GM12878 (cell line): ENCODE measurements at regions not wholly inside any gene's neighbourhood (a gene's known extent, or its start where the extent isn't known, plus 50 kb on each side); places are given as distances from the start of the nearest gene placed in this dataset.

Experiments
- ATAC-seq: fragments of 200-7000 bp; cut with Tn5 transposase; 3 replicates; pipeline ENCODE4 v1.9.1; 2020; ENCODE audit warnings: mild to moderate bottlenecking, moderate library complexity
- BruUV-seq: library from RNA; stranded (reverse); fragments of 400-500 nt; replicated peaks from 2 replicates; lab custom pipeline; 2021; lab: Mats Ljungman, UMichigan
- CTCF ChIA-PET: fragments of 300-600 bp; sonication (Branson Sonifier 250); formaldehyde crosslinking; extraction: SDS; loops from one replicate; lab custom pipeline; 2021; ENCODE audit warnings: inconsistent platforms; lab: Yijun Ruan, JAX
- POLR2A ChIA-PET: fragments of 350-600 bp; formaldehyde crosslinking; extraction: SDS; loops from one replicate; lab custom pipeline; 2021; ENCODE audit warnings: inconsistent platforms; lab: Charles Lee
- RAD21 ChIA-PET: fragments of 300-600 bp; sonication (Branson Sonifier 250); formaldehyde crosslinking; loops from one replicate; lab custom pipeline; 2023; ENCODE audit warnings: antibody characterized with exemption; ENCODE audit not compliant: unreplicated experiment; lab: Charles Lee
- SMC1A ChIA-PET: fragments of 300-600 bp; sonication (Branson Sonifier 250); formaldehyde crosslinking; loops from one replicate; lab custom pipeline; 2023; ENCODE audit not compliant: unreplicated experiment, uncharacterized antibody; lab: Charles Lee
- DNase-seq: peaks from one replicate; pipeline ENCODE4 v3.0.0-alpha.2; 2011; ENCODE audit warnings: low read depth, low spot score
- FAIRE-seq: peaks from 3 replicates; lab custom pipeline; 2011; peaks lifted over from hg19 to GRCh38; lab: Jason Lieb, UNC
- H2AFZ ChIP-seq: 2 replicates; pipeline ENCODE4 v1.6.0; 2011; ENCODE audit warnings: low read depth, low read length, control low read depth; ENCODE audit not compliant: control insufficient read depth
- H3K27ac ChIP-seq: 2 replicates; pipeline ENCODE4 v1.5.1; 2011; ENCODE audit warnings: control low read depth; ENCODE audit not compliant: control insufficient read depth, insufficient read depth
- H3K27me3 ChIP-seq, 2 experiments: replicated peaks in 1 of 2; 2 replicates each; pipeline versions ENCODE4 v1.6.0 to v1.6.1; 2011; ENCODE audit warnings: low read length in 1 of 2; ENCODE audit not compliant: control insufficient read depth in 2 of 2, insufficient read depth in 2 of 2
- H3K36me3 ChIP-seq, 2 experiments: 2 replicates each; pipeline ENCODE4 v1.5.1; 2011; ENCODE audit warnings: low read length in 1 of 2; ENCODE audit not compliant: control insufficient read depth in 2 of 2, insufficient read depth in 2 of 2
- H3K4me1 ChIP-seq: 2 replicates; pipeline ENCODE4 v1.6.1; 2011; ENCODE audit warnings: mild to moderate bottlenecking, low read length, moderate library complexity, mixed read lengths; ENCODE audit not compliant: control insufficient read depth, insufficient read depth
- H3K4me2 ChIP-seq: 2 replicates; pipeline ENCODE4 v1.6.0; 2011; ENCODE audit warnings: control low read depth; ENCODE audit not compliant: control insufficient read depth, insufficient read depth
- H3K4me3 ChIP-seq: fragments of 200-600 bp; sonication (generic); 2 replicates; pipeline ENCODE4 v1.5.1; 2016
- H3K79me2 ChIP-seq: 2 replicates; pipeline ENCODE4 v1.6.0; 2011; ENCODE audit warnings: low read length; ENCODE audit not compliant: control insufficient read depth, insufficient read depth
- H3K9ac ChIP-seq: 2 replicates; pipeline ENCODE4 v1.8.0; 2011; ENCODE audit warnings: low read length, control low read depth, mixed read lengths; ENCODE audit not compliant: control insufficient read depth, insufficient read depth
- H3K9me3 ChIP-seq: replicated peaks from 3 replicates; pipeline ENCODE4 v1.5.1; 2011; ENCODE audit warnings: mild to moderate bottlenecking, low read length; ENCODE audit not compliant: control insufficient read depth, insufficient read depth
- H4K20me1 ChIP-seq: 2 replicates; pipeline ENCODE4 v1.6.0; 2011; ENCODE audit not compliant: control insufficient read depth, insufficient read depth
- BCL11A ChIP-seq: IDR thresholded peaks from 2 replicates; pipeline ENCODE4 v1.6.1; 2011; ENCODE audit warnings: low read depth, low read length
- BMI1 ChIP-seq: fragments of 450-650 bp; IDR thresholded peaks from 2 replicates; pipeline ENCODE4 v1.6.1; 2016; ENCODE audit warnings: mild to moderate bottlenecking, moderate library complexity, borderline replicate concordance
- CHD4 ChIP-seq: fragments of 200-600 bp; sonication (generic); IDR thresholded peaks from 2 replicates; pipeline ENCODE4 v1.6.1; 2016; ENCODE audit warnings: mild to moderate bottlenecking
- EGR1 ChIP-seq, 2 experiments: IDR thresholded peaks; 1 replicate in 1 of 2; 2 replicates in 1 of 2; pipeline ENCODE4 v1.6.1; 2011 to 2012; ENCODE audit warnings: low read depth in 2 of 2, low read length in 2 of 2, borderline replicate concordance in 1 of 2, mild to moderate bottlenecking in 1 of 2, moderate library complexity in 1 of 2
- GATAD2B ChIP-seq: fragments of 450-650 bp; conservative IDR thresholded peaks from 2 replicates; pipeline ENCODE4 v1.6.1; 2017; ENCODE audit warnings: low read depth, mild to moderate bottlenecking, moderate library complexity
- MTA2 ChIP-seq: fragments of 450-650 bp; IDR thresholded peaks from 2 replicates; pipeline ENCODE4 v1.6.1; 2016; ENCODE audit warnings: low read depth, mild to moderate bottlenecking, moderate library complexity
- MYC ChIP-seq: IDR thresholded peaks from 2 replicates; pipeline ENCODE4 v1.6.1; 2011; ENCODE audit warnings: mild to moderate bottlenecking, low read length, moderate library complexity, inconsistent platforms; ENCODE audit not compliant: insufficient read depth, insufficient replicate concordance, insufficient read length, severe bottlenecking
- NBN ChIP-seq: fragments of 450-650 bp; IDR thresholded peaks from 2 replicates; pipeline ENCODE4 v1.6.1; 2016
- RCOR1 ChIP-seq: conservative IDR thresholded peaks from 2 replicates; pipeline ENCODE4 v1.6.1; 2012; ENCODE audit warnings: low read depth, low read length, improper control_type of control experiment
- RFX5 ChIP-seq: IDR thresholded peaks from 2 replicates; pipeline ENCODE4 v1.6.1; 2011; ENCODE audit warnings: low read depth, low read length, improper control_type of control experiment
- RUNX3 ChIP-seq: IDR thresholded peaks from 2 replicates; pipeline ENCODE4 v1.6.1; 2012; ENCODE audit warnings: low read length, inconsistent platforms
- SREBF2 ChIP-seq: IDR thresholded peaks from 2 replicates; pipeline ENCODE4 v1.6.1; 2012; ENCODE audit warnings: mild to moderate bottlenecking, low read length
- TAF1 ChIP-seq: IDR thresholded peaks from 2 replicates; pipeline ENCODE4 v1.6.1; 2011; ENCODE audit warnings: mild to moderate bottlenecking, low read depth, low read length, borderline replicate concordance
- YBX1 ChIP-seq: fragments of 450-650 bp; IDR thresholded peaks from 2 replicates; pipeline ENCODE4 v1.6.1; 2016; ENCODE audit warnings: antibody characterized with exemption
- ZNF384 ChIP-seq: IDR thresholded peaks from 2 replicates; pipeline ENCODE4 v1.6.1; 2012; ENCODE audit warnings: low read depth, mild to moderate bottlenecking, low read length, improper control_type of control experiment, borderline replicate concordance
- WGBS: methylation state at CpG from one replicate; pipeline ENCODE4 v1.1.6; 2016; ENCODE audit warnings: low lambda C conversion rate; ENCODE audit not compliant: insufficient replicate concordance, insufficient coverage; ENCODE audit errors: missing lambda C conversion rate; 5-methylcytosine and 5-hydroxymethylcytosine counted together
- in situ Hi-C: fragments of 300-500 bp; cut with MboI; formaldehyde crosslinking; loops from 9 replicates; pipeline ENCODE4 v1.14.3; 2018; ENCODE audit warnings: mixed read lengths
- intact Hi-C: fragments of 100-400 bp; cut with micrococcal nuclease; formaldehyde crosslinking; loops from one replicate; pipeline ENCODE4 v1.14.2; 2022; ENCODE audit not compliant: unreplicated experiment
- TF ChIP-seq, protein P1 (sequence below): fragments of 450-650 bp; IDR thresholded peaks from 2 replicates; pipeline ENCODE4 v1.6.1; 2017; ENCODE audit warnings: low read depth, mild to moderate bottlenecking, moderate library complexity
- TF ChIP-seq, protein P2 (sequence below): fragments of 450-650 bp; IDR thresholded peaks from 2 replicates; pipeline ENCODE4 v1.6.1; 2017; ENCODE audit warnings: mild to moderate bottlenecking

GRCh38 chr1:96076589-96076988 lies 645.0 kb upstream of the PTBP2 start:
- no peak overlapping the region for H3K27ac ChIP-seq
- no peaks in the 10 kb centered on the region for H4K20me1 ChIP-seq
- CTCF ChIA-PET = no interaction called here
- 13% methylated on average over 2 of the region's 2 CpGs for WGBS
- TF ChIP-seq, protein P1, sequence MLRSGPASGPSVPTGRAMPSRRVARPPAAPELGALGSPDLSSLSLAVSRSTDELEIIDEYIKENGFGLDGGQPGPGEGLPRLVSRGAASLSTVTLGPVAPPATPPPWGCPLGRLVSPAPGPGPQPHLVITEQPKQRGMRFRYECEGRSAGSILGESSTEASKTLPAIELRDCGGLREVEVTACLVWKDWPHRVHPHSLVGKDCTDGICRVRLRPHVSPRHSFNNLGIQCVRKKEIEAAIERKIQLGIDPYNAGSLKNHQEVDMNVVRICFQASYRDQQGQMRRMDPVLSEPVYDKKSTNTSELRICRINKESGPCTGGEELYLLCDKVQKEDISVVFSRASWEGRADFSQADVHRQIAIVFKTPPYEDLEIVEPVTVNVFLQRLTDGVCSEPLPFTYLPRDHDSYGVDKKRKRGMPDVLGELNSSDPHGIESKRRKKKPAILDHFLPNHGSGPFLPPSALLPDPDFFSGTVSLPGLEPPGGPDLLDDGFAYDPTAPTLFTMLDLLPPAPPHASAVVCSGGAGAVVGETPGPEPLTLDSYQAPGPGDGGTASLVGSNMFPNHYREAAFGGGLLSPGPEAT = no peak
- no peak for TF ChIP-seq RUNX3
- TF ChIP-seq, protein P2, sequence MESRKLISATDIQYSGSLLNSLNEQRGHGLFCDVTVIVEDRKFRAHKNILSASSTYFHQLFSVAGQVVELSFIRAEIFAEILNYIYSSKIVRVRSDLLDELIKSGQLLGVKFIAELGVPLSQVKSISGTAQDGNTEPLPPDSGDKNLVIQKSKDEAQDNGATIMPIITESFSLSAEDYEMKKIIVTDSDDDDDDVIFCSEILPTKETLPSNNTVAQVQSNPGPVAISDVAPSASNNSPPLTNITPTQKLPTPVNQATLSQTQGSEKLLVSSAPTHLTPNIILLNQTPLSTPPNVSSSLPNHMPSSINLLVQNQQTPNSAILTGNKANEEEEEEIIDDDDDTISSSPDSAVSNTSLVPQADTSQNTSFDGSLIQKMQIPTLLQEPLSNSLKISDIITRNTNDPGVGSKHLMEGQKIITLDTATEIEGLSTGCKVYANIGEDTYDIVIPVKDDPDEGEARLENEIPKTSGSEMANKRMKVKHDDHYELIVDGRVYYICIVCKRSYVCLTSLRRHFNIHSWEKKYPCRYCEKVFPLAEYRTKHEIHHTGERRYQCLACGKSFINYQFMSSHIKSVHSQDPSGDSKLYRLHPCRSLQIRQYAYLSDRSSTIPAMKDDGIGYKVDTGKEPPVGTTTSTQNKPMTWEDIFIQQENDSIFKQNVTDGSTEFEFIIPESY = no peak
- TF ChIP-seq MTA2 = no peak
- TF ChIP-seq BCL11A = no peak
- no peak for TF ChIP-seq NBN
- no peak for TF ChIP-seq BMI1
- TF ChIP-seq CHD4 = no peak
- no peak for TF ChIP-seq MYC
- no peak for TF ChIP-seq SREBF2
- no peak for TF ChIP-seq RFX5
- no peak for TF ChIP-seq EGR1 (IDR thresholded peaks at IDR 0.05; ENCODE audit: borderline replicate concordance in 1 of 2, low read depth in 2 of 2, low read length in 2 of 2)
- TF ChIP-seq YBX1 = no peak
- TF ChIP-seq GATAD2B = no peak
- no peak for TF ChIP-seq RCOR1
- TF ChIP-seq TAF1 = no peak
- TF ChIP-seq ZNF384 = no peak
- H3K4me2 ChIP-seq = no peak overlapping the region
- FAIRE-seq (no peak), ATAC-seq (no peak), DNase-seq (no peak)
- no peaks in the 10 kb centered on the region for H3K4me1 ChIP-seq
- SMC1A ChIA-PET = no interaction called here
- H3K9ac ChIP-seq = no peak overlapping the region
- intact Hi-C loops = no loop called here
- H3K79me2 ChIP-seq = no peaks in the 10 kb centered on the region
- in situ Hi-C loops = no loop called here
- POLR2A ChIA-PET = no interaction called here
- H3K4me3 ChIP-seq = no peak overlapping the region
- no TSS peak for BruUV-seq
- H2AFZ ChIP-seq = no peak overlapping the region
- no peaks in the 10 kb centered on the region for H3K27me3 ChIP-seq
- RAD21 ChIA-PET = interaction anchor here (0.6 kb wide), 1 partner anchor 206 kb away, joined by 4 read pairs; no protein-coding TSS in a partner anchor
- H3K36me3 ChIP-seq = no peaks in the 10 kb centered on the region
- no peaks in the 10 kb centered on the region for H3K9me3 ChIP-seq
